ENCODE measurements at regions not wholly inside any gene's neighbourhood (a gene's known extent, or its start where the extent isn't known, plus 50 kb on each side); places are given as distances from the start of the nearest gene placed in this dataset.

GRCh38 chr16:35182943-35183550 is 1723.6 kb downstream of the TP53TG3F start:
- Histone ChIP-seq H3K79me2 (ENCODE audit: insufficient read depth, low read length) (no peaks in the 10 kb centered on the region), H3K56ac (ENCODE audit: insufficient read length, low read depth, low read length) (no peak overlapping the region), H4K91ac (ENCODE audit: insufficient read length, low read depth, low read length) (no peak overlapping the region), H2BK20ac (ENCODE audit: low read depth, low read length, poor library complexity, severe bottlenecking) (no peak overlapping the region), H3T11ph (ENCODE audit: low read length) (no peak overlapping the region), H3K79me1 (ENCODE audit: insufficient read depth, low read depth, low read length, poor library complexity, severe bottlenecking) (no peaks in the 10 kb centered on the region), H3K9me3 (ENCODE audit: control insufficient read depth, low read depth, low read length) (peaks cover 92% of the 10 kb centered on the region), H4K20me1 (ENCODE audit: control insufficient read depth, insufficient read depth, insufficient read length) (no peaks in the 10 kb centered on the region), H4K5ac (ENCODE audit: insufficient read length, low read depth, low read length) (no peak overlapping the region), H3K27ac (ENCODE audit: insufficient read length, low read depth, low read length) (no peak overlapping the region), H2BK5ac (ENCODE audit: insufficient read length, low read length) (no peak overlapping the region), H3K4ac (ENCODE audit: low read depth, low read length) (no peak overlapping the region), H4K8ac (replicated peaks; ENCODE audit: insufficient read length, low read depth, low read length) (no peak overlapping the region), H2BK120ac (ENCODE audit: low read depth, low read length, poor library complexity, severe bottlenecking) (no peak overlapping the region), H3K4me2 (ENCODE audit: insufficient read depth, insufficient read length, low read length) (no peak overlapping the region), H3K9ac (ENCODE audit: extremely low read depth, insufficient read length, low read length) (no peak overlapping the region), H2AFZ (ENCODE audit: low read length) (no peak overlapping the region), H3K27me3 (ENCODE audit: insufficient read depth, low read length) (no peaks in the 10 kb centered on the region; the same call in 1 of the 2 replicates), H2BK12ac (ENCODE audit: insufficient read length, low read depth, low read length) (no peak overlapping the region), H3K14ac (ENCODE audit: insufficient read depth, low read length) (no peak overlapping the region), H3K23me2 (ENCODE audit: insufficient read length, low read depth, low read length, poor library complexity, severe bottlenecking) (no peaks in the 10 kb centered on the region), H2AK5ac (ENCODE audit: insufficient read length, low read length) (no peak overlapping the region), H2BK15ac (ENCODE audit: low read depth, low read length) (no peak overlapping the region), H3K18ac (ENCODE audit: insufficient read length, low read depth, low read length) (no peak overlapping the region), H3K4me1 (ENCODE audit: insufficient read depth, low read length) (no peaks in the 10 kb centered on the region), H3K23ac (ENCODE audit: insufficient read length, low read depth, low read length) (no peak overlapping the region)
- Mint-ChIP-seq H3K36me3 (ENCODE audit: insufficient read depth in 1 of 3, low read depth in 3 of 3) (peaks cover 6 to 31% (median 17%) of the 10 kb centered on the region in 3 experiments), H3K27me3 (ENCODE audit: low read depth) (peaks cover 3% of the 10 kb centered on the region), H3K27ac (no peak overlapping the region), H3K4me1 (no peaks in the 10 kb centered on the region), H3K9me3 (peaks cover 89 to 91% of the 10 kb centered on the region in 2 experiments), H3K4me3 (no peak overlapping the region)
- no peak for TF ChIP-seq CTCF (conservative IDR thresholded peaks at IDR 0.05)
- no peak for DNase-seq
- WGBS (ENCODE audit: extremely low coverage, insufficient read length, low lambda C conversion rate): no CpG with 5 or more reads among the region's 6 CpGs

All from H9 (cell line).